ENCODE measurements at regions not wholly inside any gene's neighbourhood (a gene's known extent, or its start where the extent isn't known, plus 50 kb on each side); places are given as distances from the start of the nearest gene placed in this dataset.
"Not testable (repeated sequence)": the region's sequence is repeated elsewhere in the genome, so short reads cannot be mapped to it uniquely, and the experiment has no call there.

GRCh38 chr1:212495766-212496494 lies 63.2 kb downstream of the NENF start:
- no peak for DNase-seq

GRCh38 chr1:212496682-212497081 lies 64.0 kb downstream of the NENF start:
- DNase-seq: no peak

- DNase-seq: no peak
Observed at GRCh38 chr1:212497553-212497952, 64.8 kb downstream of the NENF start.

- DNase-seq: no peak
Observed at GRCh38 chr1:212498283-212499040, 65.7 kb downstream of the NENF start.

GRCh38 chr1:212500351-212500750 lies 67.6 kb downstream of the NENF start:
- no peak for DNase-seq

GRCh38 chr1:212500983-212501382 lies 68.3 kb downstream of the NENF start:
- no peak for DNase-seq

- no peak for DNase-seq
Observed at GRCh38 chr1:212503714-212504113, 71.0 kb downstream of the NENF start.

- DNase-seq: no peak
Observed at GRCh38 chr1:212504171-212504803, 71.6 kb downstream of the NENF start.

- no peak for DNase-seq
Observed at GRCh38 chr1:212506666-212507065, 73.9 kb downstream of the NENF start.

GRCh38 chr1:212507369-212507768 lies 74.6 kb downstream of the NENF start:
- no peak for DNase-seq

GRCh38 chr1:212512816-212513559 lies 80.3 kb downstream of the NENF start:
- DNase-seq: no peak

GRCh38 chr1:212513586-212513985 lies 80.9 kb downstream of the NENF start:
- DNase-seq: no peak

GRCh38 chr1:212514056-212514614 lies 81.4 kb downstream of the NENF start:
- DNase-seq: peak; percentile 23

- no peak for DNase-seq
Observed at GRCh38 chr1:212514782-212515181, 82.1 kb downstream of the NENF start.

GRCh38 chr1:212515329-212515760 lies 82.6 kb downstream of the NENF start:
- DNase-seq: no peak

GRCh38 chr1:212516012-212516411 lies 83.3 kb downstream of the NENF start:
- DNase-seq: not testable (repeated sequence)

- DNase-seq: no peak
Observed at GRCh38 chr1:212518188-212519054, 85.7 kb downstream of the NENF start.

- DNase-seq: no peak
Observed at GRCh38 chr1:212519131-212519530, 86.4 kb downstream of the NENF start.

GRCh38 chr1:212520299-212520698 lies 87.6 kb downstream of the NENF start:
- DNase-seq: no peak

- no peak for DNase-seq
Observed at GRCh38 chr1:212520746-212521145, 87.8 kb upstream of the ATF3 start.

GRCh38 chr1:212525479-212526110 lies 83.0 kb upstream of the ATF3 start:
- no peak for DNase-seq
